NT2/D1 (cell line): ENCODE measurements at regions not wholly inside any gene's neighbourhood (a gene's known extent, or its start where the extent isn't known, plus 50 kb on each side); places are given as distances from the start of the nearest gene placed in this dataset.

Experiments used
- SUZ12 ChIP-seq: IDR thresholded peaks from 2 replicates; pipeline ENCODE4 v1.6.1; 2011; ENCODE audit not compliant: insufficient read length, insufficient read depth; ENCODE audit errors: extremely low read depth
- YY1 ChIP-seq: IDR thresholded peaks from 2 replicates; pipeline ENCODE4 v1.6.1; 2011; ENCODE audit not compliant: insufficient read length, insufficient read depth
- ZNF274 ChIP-seq: IDR thresholded peaks from 2 replicates; pipeline ENCODE4 v1.6.1; 2011; ENCODE audit warnings: mild to moderate bottlenecking, low read depth, low read length

GRCh38 chr14:29140016-29140415 is 373.4 kb downstream of the FOXG1 start:
- TF ChIP-seq ZNF274 (no peak), SUZ12 (no peak), YY1 (no peak)
